ENCODE measurements at regions not wholly inside any gene's neighbourhood (a gene's known extent, or its start where the extent isn't known, plus 50 kb on each side); places are given as distances from the start of the nearest gene placed in this dataset.

- no peak for DNase-seq (ENCODE audit: low spot score)
These were observed 897.9 kb upstream of the CNTNAP5 start for GRCh38 chr2:123127236-123127635.

- no peak for DNase-seq (ENCODE audit: low spot score)
These were observed 896.1 kb upstream of the CNTNAP5 start for GRCh38 chr2:123128951-123129350.

- no peak for DNase-seq (ENCODE audit: low spot score)
These were observed 888.7 kb upstream of the CNTNAP5 start for GRCh38 chr2:123136419-123136818.

- DNase-seq (ENCODE audit: low spot score) = no peak
These were observed 881.0 kb upstream of the CNTNAP5 start for GRCh38 chr2:123144082-123144481.

- DNase-seq (ENCODE audit: low spot score) = no peak
These were observed 872.0 kb upstream of the CNTNAP5 start for GRCh38 chr2:123153041-123153440.

GRCh38 chr2:123154195-123154594 is 870.9 kb upstream of the CNTNAP5 start:
- no peak for DNase-seq (ENCODE audit: low spot score)

GRCh38 chr2:123157016-123157415 is 868.1 kb upstream of the CNTNAP5 start:
- DNase-seq (ENCODE audit: low spot score) = no peak

- DNase-seq (ENCODE audit: low spot score) = no peak
These were observed 862.6 kb upstream of the CNTNAP5 start for GRCh38 chr2:123162400-123163016.

- DNase-seq (ENCODE audit: low spot score) = no peak
These were observed 861.7 kb upstream of the CNTNAP5 start for GRCh38 chr2:123163398-123163797.

GRCh38 chr2:123164216-123164615 is 860.9 kb upstream of the CNTNAP5 start:
- DNase-seq (ENCODE audit: low spot score) = no peak

GRCh38 chr2:123165616-123166015 is 859.5 kb upstream of the CNTNAP5 start:
- DNase-seq (ENCODE audit: low spot score) = no peak

- DNase-seq (ENCODE audit: low spot score) = no peak
These were observed 845.6 kb upstream of the CNTNAP5 start for GRCh38 chr2:123179526-123179925.

- no peak for DNase-seq (ENCODE audit: low spot score)
These were observed 829.1 kb upstream of the CNTNAP5 start for GRCh38 chr2:123195957-123196356.

GRCh38 chr2:123200035-123200434 is 825.1 kb upstream of the CNTNAP5 start:
- no peak for DNase-seq (ENCODE audit: low spot score)

GRCh38 chr2:123207245-123207644 is 817.8 kb upstream of the CNTNAP5 start:
- no peak for DNase-seq (ENCODE audit: low spot score)

GRCh38 chr2:123209202-123209601 is 815.9 kb upstream of the CNTNAP5 start:
- no peak for DNase-seq (ENCODE audit: low spot score)

GRCh38 chr2:123211181-123211580 is 813.9 kb upstream of the CNTNAP5 start:
- DNase-seq (ENCODE audit: low spot score) = no peak

- DNase-seq (ENCODE audit: low spot score) = no peak
These were observed 779.9 kb upstream of the CNTNAP5 start for GRCh38 chr2:123245156-123245555.

- DNase-seq (ENCODE audit: low spot score) = no peak
These were observed 766.1 kb upstream of the CNTNAP5 start for GRCh38 chr2:123258877-123259539.

GRCh38 chr2:123262856-123263255 is 762.2 kb upstream of the CNTNAP5 start:
- DNase-seq (ENCODE audit: low spot score) = no peak

- DNase-seq (ENCODE audit: low spot score) = no peak
These were observed 741.7 kb upstream of the CNTNAP5 start for GRCh38 chr2:123283431-123283830.

GRCh38 chr2:123303731-123304130 is 721.4 kb upstream of the CNTNAP5 start:
- DNase-seq (ENCODE audit: low spot score) = no peak

All from CD4-positive, alpha-beta T cell treated with Interleukin-2 at 100 ng/mL for 4 hours (primary cell).